ENCODE measurements at regions not wholly inside any gene's neighbourhood (a gene's known extent, or its start where the extent isn't known, plus 50 kb on each side); places are given as distances from the start of the nearest gene placed in this dataset.

GRCh38 chr12:14148489-14149270 is 167.3 kb upstream of the GRIN2B start:
- DNase-seq, result no peak

DNA sequence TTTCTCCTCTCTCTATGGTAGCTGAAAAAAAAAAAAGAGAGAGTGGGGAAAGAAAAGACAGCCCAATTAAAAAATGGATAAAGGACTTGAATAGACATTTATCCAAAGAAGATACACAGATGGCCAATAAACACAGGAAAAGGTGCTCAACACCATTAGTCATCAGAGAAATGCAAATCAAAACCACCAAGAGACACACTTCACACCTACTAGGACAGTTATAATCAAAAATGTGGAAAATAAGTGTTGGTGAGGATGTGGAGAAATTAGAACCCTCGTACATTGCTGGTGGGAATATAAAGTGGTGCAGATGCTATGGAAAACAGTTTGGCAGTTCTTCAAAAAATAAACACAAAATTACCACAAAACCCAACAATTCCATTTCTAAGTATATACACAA is 172.4 kb upstream of the GRIN2B start:
- DNase-seq, result no peak

GRCh38 chr12:14156606-14157005 is 175.2 kb upstream of the GRIN2B start:
- DNase-seq, result no peak

DNA sequence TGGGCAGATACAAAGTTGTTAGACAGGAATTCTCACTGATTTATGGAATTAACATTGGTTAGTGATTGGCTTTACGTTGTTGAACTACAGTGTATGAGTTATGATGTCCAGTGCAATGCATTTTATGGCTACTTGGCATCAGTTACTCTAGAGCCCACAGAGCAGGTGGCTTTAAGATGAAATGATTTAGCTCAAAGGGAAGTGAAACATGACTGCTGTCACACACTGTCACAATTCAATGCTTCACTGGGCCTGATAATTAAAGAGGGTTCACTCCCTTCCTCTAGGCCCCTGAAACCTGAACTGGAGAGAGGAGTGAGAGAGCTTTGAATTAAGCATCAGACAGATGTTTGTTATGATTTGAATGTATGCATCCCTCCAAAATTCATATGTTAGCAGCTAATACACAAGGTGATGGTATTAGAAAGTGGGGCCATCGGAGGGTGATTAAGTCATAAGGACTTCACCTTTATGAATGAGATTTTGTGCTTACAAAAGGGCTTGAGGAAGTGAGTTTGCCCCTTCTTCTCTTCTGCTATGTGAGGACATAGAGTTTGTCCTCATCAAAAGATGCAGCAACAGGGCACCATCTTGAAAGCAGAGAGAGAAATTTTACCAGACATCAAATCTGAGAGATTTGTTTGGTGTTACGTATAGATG is 175.8 kb upstream of the GRIN2B start:
- no peak for DNase-seq

GRCh38 chr12:14164266-14164665 is 182.9 kb upstream of the GRIN2B start:
- no peak for DNase-seq

- peak; percentile 25 to 55 for DNase-seq
These were observed 185.7 kb upstream of the GRIN2B start for GRCh38 chr12:14167005-14167628.

- DNase-seq, result no peak
These were observed 187.9 kb upstream of the GRIN2B start for GRCh38 chr12:14169281-14169680.

DNA sequence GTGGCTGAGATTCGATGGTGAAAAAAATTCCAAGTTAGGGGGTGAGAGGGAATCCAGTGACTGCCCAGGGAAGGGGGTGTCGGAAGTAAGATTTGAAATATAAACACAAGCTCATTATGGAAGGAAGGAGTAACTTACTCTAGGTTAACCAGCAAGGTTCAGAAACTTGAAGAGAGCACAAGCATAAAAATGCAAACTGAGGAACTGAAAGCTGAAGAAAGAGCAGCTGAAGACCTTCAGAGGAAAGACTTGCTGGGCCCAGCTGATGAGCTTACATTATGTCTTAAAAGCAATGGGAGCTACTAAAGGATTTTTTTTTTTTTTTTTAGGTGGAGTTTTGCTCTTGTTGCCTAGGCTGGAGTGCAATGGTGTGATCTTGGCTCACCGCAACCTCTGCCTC is 189.7 kb upstream of the GRIN2B start:
- DNase-seq, result no peak

DNA sequence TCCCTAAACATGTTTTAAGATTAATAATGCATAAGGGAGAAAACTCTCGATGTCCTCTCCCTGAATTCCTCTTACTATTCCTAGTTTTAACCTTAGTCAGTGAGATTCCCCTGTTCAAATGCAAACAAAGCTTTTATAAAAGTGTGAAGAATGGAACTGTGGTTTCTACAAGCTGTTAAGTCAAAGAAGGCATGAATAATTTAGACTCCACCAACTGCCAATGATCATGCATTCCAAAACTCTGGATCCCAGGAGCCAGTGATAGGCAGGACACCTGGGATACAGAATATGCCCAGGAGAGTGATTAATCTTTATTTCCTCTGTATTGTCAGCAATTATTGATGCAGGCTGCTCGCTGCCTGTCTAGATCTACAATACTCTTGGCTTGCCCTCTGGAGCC is 190.3 kb upstream of the ATF7IP start:
- no peak for DNase-seq

GRCh38 chr12:14185427-14186192 is 179.9 kb upstream of the ATF7IP start:
- peak; percentile 20 to 39 for DNase-seq

GRCh38 chr12:14186193-14186502 is 179.3 kb upstream of the ATF7IP start:
- no peak for DNase-seq

GRCh38 chr12:14187002-14187401 is 178.5 kb upstream of the ATF7IP start:
- no peak for DNase-seq

- no peak for DNase-seq
These were observed 177.5 kb upstream of the ATF7IP start for GRCh38 chr12:14187966-14188365.

GRCh38 chr12:14188744-14189143 is 176.7 kb upstream of the ATF7IP start:
- no peak for DNase-seq

- DNase-seq, result no peak
These were observed 174.8 kb upstream of the ATF7IP start for GRCh38 chr12:14190694-14191093.

DNA sequence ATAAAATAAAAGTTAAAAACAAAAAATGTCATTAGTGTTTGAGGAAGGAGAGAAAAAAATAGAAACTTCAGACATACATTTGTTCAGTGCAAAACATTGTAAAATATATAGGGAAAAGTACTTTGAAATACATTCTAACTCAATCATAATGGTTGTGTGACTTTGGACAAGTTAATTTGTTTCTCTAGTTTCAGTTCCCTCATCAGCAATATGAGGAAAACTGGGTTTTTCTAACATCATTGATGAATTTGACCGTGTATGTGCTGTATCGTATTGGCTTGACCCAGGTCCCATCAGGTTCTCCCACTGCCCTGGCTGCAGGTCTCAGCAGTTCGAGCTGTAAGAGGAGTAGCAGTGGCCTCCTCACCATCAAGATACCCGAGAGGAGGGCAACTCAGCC is 173.9 kb upstream of the ATF7IP start:
- no peak for DNase-seq

GRCh38 chr12:14193639-14194038 is 171.8 kb upstream of the ATF7IP start:
- DNase-seq, result peak in 1 of 2 donors; percentile 32

- DNase-seq, result no peak
These were observed 170.9 kb upstream of the ATF7IP start for GRCh38 chr12:14194572-14194971.

DNA sequence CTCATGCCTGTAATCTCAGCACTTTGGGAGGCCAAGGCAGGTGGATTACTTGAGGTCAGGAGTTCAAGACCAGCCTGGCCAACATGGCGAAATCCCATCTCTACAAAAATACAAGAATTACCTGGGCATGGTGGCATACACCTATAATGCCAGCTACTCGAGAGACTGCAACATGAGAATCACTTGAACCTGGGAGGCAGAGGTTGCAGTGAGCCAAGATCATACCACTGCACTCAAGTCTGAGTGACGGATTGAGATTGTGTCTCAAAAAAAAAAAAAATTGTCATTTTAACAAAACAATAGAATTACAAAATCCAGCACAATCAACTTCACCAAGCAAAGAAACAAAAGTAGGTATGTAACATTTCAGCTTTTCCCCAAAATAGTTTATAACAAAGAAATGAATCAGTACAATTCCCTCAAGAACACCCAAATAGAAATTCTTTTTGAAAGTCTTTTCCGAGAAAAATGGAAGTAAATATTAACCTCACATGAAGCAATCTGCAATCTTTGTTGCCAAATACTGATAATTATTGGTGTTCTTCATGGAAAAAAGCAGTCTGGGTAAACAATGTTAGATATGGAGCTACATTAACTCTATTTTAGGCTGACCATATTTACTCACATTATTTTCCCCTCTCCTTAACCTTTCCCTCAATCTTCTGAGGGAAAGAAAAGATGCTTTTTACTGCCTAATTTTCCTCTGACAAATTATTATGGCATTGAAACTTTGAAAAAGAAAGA is 165.9 kb upstream of the ATF7IP start:
- peak in 1 of 2 donors; percentile 42 for DNase-seq

GRCh38 chr12:14200598-14200997 is 164.9 kb upstream of the ATF7IP start:
- DNase-seq, result no peak

DNA sequence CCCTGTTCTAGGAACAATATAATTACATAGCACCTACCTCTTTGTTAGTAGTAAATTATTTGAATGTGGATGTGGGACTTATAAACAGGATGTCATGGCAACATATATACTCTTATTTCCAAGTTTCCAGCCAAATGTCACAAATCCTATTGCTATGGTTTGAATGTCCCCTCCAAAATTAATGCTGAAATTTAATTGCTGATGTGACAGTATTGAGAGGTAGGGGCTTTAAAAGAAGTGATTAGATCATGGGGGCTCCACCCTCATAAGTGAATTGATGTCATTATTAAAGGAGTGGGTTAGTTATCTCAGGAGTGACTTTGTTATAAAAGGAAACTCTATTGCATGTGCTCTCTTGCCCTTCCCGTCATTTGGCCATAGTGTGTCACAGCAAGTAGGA is 164.2 kb upstream of the ATF7IP start:
- no peak for DNase-seq

Data from right lung (tissue), 2 donors.